HFFc6 (cell line): ENCODE measurements at regions not wholly inside any gene's neighbourhood (a gene's known extent, or its start where the extent isn't known, plus 50 kb on each side); places are given as distances from the start of the nearest gene placed in this dataset.
"Not testable (repeated sequence)": the region's sequence is repeated elsewhere in the genome, so short reads cannot be mapped to it uniquely, and the experiment has no call there.

Source experiments
- DNase-seq: peaks from one replicate; pipeline ENCODE4 v3.0.0-alpha.2; 2018
- H3K27ac Mint-ChIP-seq: 2 replicates; pipeline ENCODE4 v1.8.0; 2020; ENCODE audit warnings: mild to moderate bottlenecking, mixed read lengths
- H3K27me3 Mint-ChIP-seq: 2 replicates; pipeline ENCODE4 v1.8.0; 2021; ENCODE audit warnings: mild to moderate bottlenecking, moderate library complexity, mixed read lengths; ENCODE audit not compliant: insufficient read depth
- H3K36me3 Mint-ChIP-seq: 2 replicates; pipeline ENCODE4 v1.8.0; 2021; ENCODE audit warnings: low read depth, mixed read lengths
- H3K4me1 Mint-ChIP-seq: 2 replicates; pipeline ENCODE4 v1.8.0; 2020; ENCODE audit warnings: low read depth, mixed read lengths
- H3K4me3 Mint-ChIP-seq: 2 replicates; pipeline ENCODE4 v1.8.0; 2020; ENCODE audit warnings: mild to moderate bottlenecking, moderate library complexity, mixed read lengths
- H3K9me3 Mint-ChIP-seq: 2 replicates; pipeline ENCODE4 v1.8.0; 2020; ENCODE audit warnings: mild to moderate bottlenecking, mixed read lengths
- CTCF ChIP-seq: fragments of 200-600 bp; sonication (generic); IDR thresholded peaks from 2 replicates; pipeline ENCODE4 v1.5.0; 2021; ENCODE audit warnings: antibody characterized with exemption, mild to moderate bottlenecking

GRCh38 chr1:242813490-242814091 is 289.1 kb upstream of the PLD5 start:
- no peak for TF ChIP-seq CTCF
- peaks cover 33% of the 10 kb centered on the region for H3K9me3 Mint-ChIP-seq
- no peak overlapping the region for H3K4me3 Mint-ChIP-seq
- no peak overlapping the region for H3K27ac Mint-ChIP-seq
- no peaks in the 10 kb centered on the region; the same call in 1 of the 2 replicates for H3K27me3 Mint-ChIP-seq
- H3K4me1 Mint-ChIP-seq = no peaks in the 10 kb centered on the region
- no peak for DNase-seq
- H3K36me3 Mint-ChIP-seq = peaks cover 4% of the 10 kb centered on the region; the same call in 1 of the 2 replicates

- TF ChIP-seq CTCF = no peak
- Mint-ChIP-seq H3K27ac (no peak overlapping the region), H3K9me3 (peaks cover 25% of the 10 kb centered on the region), H3K36me3 (0 out of 2 replicates have a peak, but pooled peaks cover 4% of the 10 kb centered on the region), H3K4me1 (no peaks in the 10 kb centered on the region), H3K27me3 (no peaks in the 10 kb centered on the region; the same call in 1 of the 2 replicates), H3K4me3 (no peak overlapping the region)
- no peak for DNase-seq
Measured at GRCh38 chr1:242811092-242811840, 286.8 kb upstream of the PLD5 start.

DNA sequence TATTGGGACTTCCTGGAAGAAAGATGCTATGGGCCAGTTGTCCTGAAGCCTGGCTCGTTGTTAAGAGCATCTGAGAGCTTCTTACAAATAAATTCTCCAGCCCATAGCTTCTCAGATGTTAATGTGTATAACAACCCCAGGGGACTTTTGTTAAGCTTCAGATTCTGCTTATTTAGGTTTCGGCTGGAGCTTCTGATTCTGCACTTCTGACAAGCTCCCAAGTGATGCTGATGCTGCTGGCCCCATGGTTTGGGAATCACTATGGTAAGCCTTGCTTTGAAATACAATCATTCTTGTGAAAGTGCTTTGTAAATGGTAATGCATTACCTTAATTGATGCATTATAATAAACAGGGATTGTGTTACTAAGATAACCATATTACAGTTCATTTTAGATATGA is 281.8 kb upstream of the PLD5 start:
- H3K27ac Mint-ChIP-seq = no peak overlapping the region
- TF ChIP-seq CTCF = no peak
- no peaks in the 10 kb centered on the region for H3K36me3 Mint-ChIP-seq
- H3K27me3 Mint-ChIP-seq = no peaks in the 10 kb centered on the region
- no peak for DNase-seq
- H3K4me3 Mint-ChIP-seq = no peak overlapping the region
- H3K4me1 Mint-ChIP-seq = no peaks in the 10 kb centered on the region
- H3K9me3 Mint-ChIP-seq = peaks cover 10% of the 10 kb centered on the region

DNA sequence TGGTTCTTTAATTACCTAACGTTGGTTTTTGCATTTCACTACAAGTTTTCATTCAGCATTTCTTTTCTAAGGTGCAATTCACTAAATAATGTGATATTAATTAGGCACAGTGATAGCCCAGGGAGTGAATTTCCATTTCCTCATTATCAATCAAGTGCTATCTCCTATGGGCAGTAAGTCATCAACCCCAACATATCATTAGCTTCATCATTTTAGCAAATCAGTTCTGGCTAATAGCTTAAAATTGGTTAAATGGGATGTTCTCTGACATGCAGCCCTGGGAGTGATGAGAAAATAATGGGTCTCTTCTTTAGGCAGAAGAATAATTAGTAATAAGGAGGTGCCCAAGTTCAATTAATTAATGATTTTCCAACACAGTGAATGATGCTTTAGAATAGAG is 280.9 kb upstream of the PLD5 start:
- H3K27me3 Mint-ChIP-seq, DNase-seq, H3K4me1 Mint-ChIP-seq, H3K9me3 Mint-ChIP-seq, H3K4me3 Mint-ChIP-seq, H3K36me3 Mint-ChIP-seq, H3K27ac Mint-ChIP-seq: not testable (repeated sequence)

- Mint-ChIP-seq H3K27me3 (no peaks in the 10 kb centered on the region), H3K4me3 (no peak overlapping the region), H3K9me3 (peaks cover 10% of the 10 kb centered on the region), H3K27ac (no peak overlapping the region), H3K4me1 (no peaks in the 10 kb centered on the region), H3K36me3 (no peaks in the 10 kb centered on the region)
- no peak for DNase-seq
- no peak for TF ChIP-seq CTCF
Measured at GRCh38 chr1:242802973-242803372, 278.5 kb upstream of the PLD5 start.

DNA sequence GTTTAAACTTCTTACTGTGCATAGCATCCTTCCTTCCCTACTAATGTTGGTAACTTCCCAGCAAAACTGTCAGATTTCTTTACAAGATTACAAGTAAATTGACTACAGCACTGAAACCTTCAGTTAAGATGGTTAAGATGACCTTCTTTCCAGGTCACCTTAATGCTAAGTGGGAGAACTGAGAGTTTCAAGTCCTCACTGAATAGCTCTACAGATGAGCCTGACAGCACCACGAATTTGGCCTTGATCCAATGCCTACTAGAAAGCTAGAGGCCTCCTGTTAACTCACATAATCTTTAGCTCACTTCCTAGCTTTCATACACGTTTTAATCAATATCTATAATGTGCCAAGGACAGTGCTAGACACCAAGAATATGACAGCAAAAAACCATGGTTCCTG is 276.0 kb upstream of the PLD5 start:
- no peak for DNase-seq
- no peak for TF ChIP-seq CTCF
- Mint-ChIP-seq H3K4me1 (no peaks in the 10 kb centered on the region), H3K4me3 (no peak overlapping the region), H3K9me3 (peaks cover 19% of the 10 kb centered on the region), H3K36me3 (no peaks in the 10 kb centered on the region; the same call in 1 of the 2 replicates), H3K27me3 (no peaks in the 10 kb centered on the region), H3K27ac (no peak overlapping the region)
